COR-L47 (cell line): ENCODE measurements at regions not wholly inside any gene's neighbourhood (a gene's known extent, or its start where the extent isn't known, plus 50 kb on each side); places are given as distances from the start of the nearest gene placed in this dataset.

Experiments used
- DNase-seq: peaks from one replicate; lab custom pipeline; 2025; lab: John Stamatoyannopoulos, UW

DNA sequence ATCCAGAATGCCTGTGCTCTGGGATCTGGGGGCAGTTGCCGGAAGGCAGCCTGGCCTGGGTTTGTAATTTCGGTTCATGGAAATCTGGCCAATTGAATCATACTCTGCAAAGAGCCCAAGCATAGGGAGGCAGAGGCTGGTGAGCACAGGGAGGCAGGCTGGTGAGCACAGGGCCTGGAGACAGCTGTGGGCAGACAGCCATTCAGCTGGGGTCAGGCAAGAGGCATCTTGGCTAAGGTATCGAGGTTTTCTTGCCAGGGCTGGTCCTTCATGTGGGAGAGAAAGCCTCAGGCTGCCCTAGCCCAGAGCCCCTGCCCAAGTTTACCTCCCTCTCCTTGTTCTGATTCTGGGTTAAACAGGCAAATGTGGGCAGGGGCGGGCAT lies 63.7 kb upstream of the BAIAP2L1 start:
- no peak for DNase-seq

DNA sequence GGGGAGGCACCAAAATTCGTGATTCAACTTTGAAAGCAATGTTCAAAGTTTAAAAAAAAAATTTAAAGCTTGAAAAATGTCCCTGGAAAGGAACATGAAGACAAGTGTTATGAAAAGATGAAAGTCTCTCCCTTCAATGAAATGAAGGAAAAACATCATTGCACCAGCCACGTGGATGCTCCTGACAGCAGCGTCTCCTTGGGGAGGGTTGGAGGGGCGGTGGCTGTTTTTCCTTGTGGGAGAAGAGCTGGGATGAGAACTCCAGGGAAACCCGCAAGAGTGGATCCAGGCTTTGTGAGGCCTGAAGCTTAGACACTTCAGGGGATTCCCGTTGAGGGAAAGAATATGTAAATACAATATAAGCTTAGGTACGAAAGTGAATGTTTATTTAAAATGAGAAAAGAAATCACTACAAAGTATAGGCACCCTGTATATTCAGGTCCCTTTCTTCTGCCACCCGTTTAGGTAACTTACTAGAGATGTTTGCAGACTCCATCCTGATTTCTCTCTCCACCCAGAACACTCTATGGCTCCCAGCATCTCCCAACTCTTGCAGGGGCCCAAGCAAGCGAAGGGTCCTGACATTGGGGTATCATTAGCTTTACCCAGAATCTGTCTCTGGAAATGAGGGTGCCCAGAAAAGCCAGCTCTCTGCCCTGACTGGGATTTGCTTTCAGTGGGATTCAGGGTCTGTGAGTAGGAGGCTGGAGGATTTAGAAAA lies 63.1 kb upstream of the BAIAP2L1 start:
- DNase-seq: no peak

- no peak for DNase-seq
Measured at GRCh38 chr7:98462911-98463633, 62.2 kb upstream of the BAIAP2L1 start.

- DNase-seq: no peak
Measured at GRCh38 chr7:98460902-98461301, 60.0 kb upstream of the BAIAP2L1 start.

DNA sequence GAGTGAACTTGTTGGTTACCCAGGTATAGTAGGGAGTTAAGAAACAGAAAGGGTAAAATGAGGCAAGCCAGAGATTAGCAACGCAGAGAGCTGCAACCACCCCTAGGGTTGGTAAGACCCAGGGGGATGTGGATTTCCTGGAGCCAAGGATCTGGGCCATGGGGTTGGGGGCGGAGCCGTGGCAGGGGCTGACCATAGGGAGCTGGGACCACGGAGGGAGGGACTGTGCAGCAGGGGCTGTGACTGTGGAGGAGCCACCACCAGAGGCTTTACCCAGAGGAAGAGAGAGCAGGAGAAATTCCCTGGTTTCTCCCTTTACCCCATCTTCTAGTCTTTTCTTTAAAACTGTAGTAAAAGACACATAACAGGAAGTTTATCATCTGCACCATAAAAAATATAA lies 58.6 kb upstream of the BAIAP2L1 start:
- no peak for DNase-seq

GRCh38 chr7:98458090-98458875 lies 57.4 kb upstream of the BAIAP2L1 start:
- DNase-seq: no peak

- no peak for DNase-seq
Measured at GRCh38 chr7:98456866-98457265, 56.0 kb upstream of the BAIAP2L1 start.

DNA sequence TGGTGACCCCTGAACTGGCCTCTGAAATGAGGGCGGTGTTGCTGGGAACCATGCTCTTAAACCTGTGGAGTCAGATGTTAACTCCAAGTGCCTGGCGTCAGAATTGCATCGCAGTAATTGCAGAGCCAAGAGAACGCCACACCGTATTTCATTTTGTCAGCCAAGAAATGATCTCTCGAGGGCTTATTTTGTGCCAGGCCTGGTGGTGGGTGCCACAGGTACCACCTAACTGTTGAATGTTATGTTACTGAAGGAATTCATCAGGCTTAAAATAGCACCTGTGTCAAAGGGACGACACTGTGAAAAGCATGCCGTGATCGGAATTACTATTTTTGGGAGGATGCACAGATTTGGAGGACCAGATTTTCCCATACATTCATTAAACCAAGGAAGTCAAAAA lies 51.9 kb upstream of the BAIAP2L1 start:
- no peak for DNase-seq
